Pancreas (tissue), 10 donors: ENCODE measurements at regions not wholly inside any gene's neighbourhood (a gene's known extent, or its start where the extent isn't known, plus 50 kb on each side); places are given as distances from the start of the nearest gene placed in this dataset.
A peak's percentile ranks its signal among the peaks of the same experiment; 100 is the strongest.

Experiments used
- ATAC-seq, 4 donors: fragments of 200-7000 bp; cut with Tn5 transposase; one replicate each; pipeline versions ENCODE4 v1.8.0 to v1.9.1; 2020; ENCODE audit warnings: mild to moderate bottlenecking in 4 of 4, moderate library complexity in 4 of 4
- DNase-seq, 6 donors: peaks; one replicate each; pipeline ENCODE4 v3.0.0-alpha.2; 2020
- FAIRE-seq: peaks from 2 replicates; lab custom pipeline; 2012; peaks lifted over from hg19 to GRCh38; lab: Jason Lieb, UNC
- H3K27ac ChIP-seq, 4 donors: fragments of 200-600 bp; sonication (generic); 1 replicate in 3 of 4; 2 replicates in 1 of 4; pipeline versions ENCODE4 v1.5.0 to v1.8.0; 2020
- H3K27me3 ChIP-seq, 4 donors: fragments of 200-600 bp; one replicate each; pipeline ENCODE4 v1.8.0; 2021
- H3K36me3 ChIP-seq, 3 donors: fragments of 200-600 bp; sonication (generic) in 1 of 3; one replicate each; pipeline versions ENCODE4 v1.5.0 to v1.8.0; 2020 to 2021
- H3K4me1 ChIP-seq, 3 donors: fragments of 200-600 bp; one replicate each; pipeline ENCODE4 v1.8.0; 2021
- H3K4me3 ChIP-seq, 4 donors: fragments of 200-600 bp; sonication (generic) in 2 of 4; one replicate each; pipeline versions ENCODE4 v1.5.0 to v1.8.0; 2020 to 2021
- H3K9me3 ChIP-seq, 4 donors: fragments of 200-600 bp; one replicate each; pipeline ENCODE4 v1.8.0; 2021
- WGBS, 2 donors: extraction: QIAGEN DNeasy Blood & Tissue Kit; methylation state at CpG; one replicate each; pipeline ENCODE4 v1.1.7; 2013; 5-methylcytosine and 5-hydroxymethylcytosine counted together
- intact Hi-C, 3 donors: fragments of 100-400 bp; cut with DNase I; formaldehyde crosslinking; loops; one replicate each; pipeline versions ENCODE4 v1.11.1 to v1.14.2; 2022
- TF ChIP-seq, protein P1 (sequence below), 4 donors: fragments of 200-600 bp; sonication (generic) in 3 of 4; IDR thresholded peaks; one replicate each; pipeline versions ENCODE4 v1.5.0 to v1.8.0; 2021; ENCODE audit warnings: antibody characterized with exemption in 4 of 4
- donor health status: healthy with polysubstance abuse.
- donor health status: DM: no; HTN: no; CAD: no; lungs with moderate emphysema.
- donor health status: DM: no; HTN: no; CAD: no.
- donor health status: control.
- donor health status: control.
- donor health status: Bipolar disorder and iron deficiency.
- donor health status: DM: yes; HTN: yes; CAD: no.
- donor health status: DM: no; HTN: no; CAD: no.
- donor health status: DM: no; HTN: no; CAD: no.
- donor health status: DM: yes; HTN: yes; CAD: no.

DNA sequence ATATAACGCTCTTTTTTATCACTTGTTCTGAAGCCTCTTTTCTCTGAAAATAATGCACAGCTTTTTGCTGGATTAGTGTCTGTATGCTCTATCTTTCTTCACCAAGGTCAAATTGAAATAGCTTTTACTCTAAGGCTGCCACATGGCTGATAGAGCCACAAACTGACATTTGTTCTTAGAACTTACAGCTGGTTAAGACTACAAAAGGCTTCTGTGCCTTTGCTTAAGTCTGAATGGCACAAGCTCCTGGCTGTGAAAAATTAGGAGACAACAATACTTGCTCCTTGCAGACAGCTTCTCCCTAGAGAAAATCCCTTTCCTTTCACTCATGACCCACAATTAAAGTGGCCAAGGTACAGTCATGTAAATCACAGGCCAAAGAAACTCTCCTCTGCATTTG lies 515.3 kb downstream of the DSC3 start:
- Histone ChIP-seq H3K36me3 (no peaks in the 10 kb centered on the region), H3K27ac (no peak overlapping the region), H3K4me1 (no peaks in the 10 kb centered on the region), H3K4me3 (no peak overlapping the region), H3K9me3 (no peaks in the 10 kb centered on the region), H3K27me3 (peaks cover 0 to 5% (median 0%) of the 10 kb centered on the region in 4 donors)
- no peak for DNase-seq
- intact Hi-C loops: no loop called here
- no peak for FAIRE-seq
- TF ChIP-seq, protein P1, sequence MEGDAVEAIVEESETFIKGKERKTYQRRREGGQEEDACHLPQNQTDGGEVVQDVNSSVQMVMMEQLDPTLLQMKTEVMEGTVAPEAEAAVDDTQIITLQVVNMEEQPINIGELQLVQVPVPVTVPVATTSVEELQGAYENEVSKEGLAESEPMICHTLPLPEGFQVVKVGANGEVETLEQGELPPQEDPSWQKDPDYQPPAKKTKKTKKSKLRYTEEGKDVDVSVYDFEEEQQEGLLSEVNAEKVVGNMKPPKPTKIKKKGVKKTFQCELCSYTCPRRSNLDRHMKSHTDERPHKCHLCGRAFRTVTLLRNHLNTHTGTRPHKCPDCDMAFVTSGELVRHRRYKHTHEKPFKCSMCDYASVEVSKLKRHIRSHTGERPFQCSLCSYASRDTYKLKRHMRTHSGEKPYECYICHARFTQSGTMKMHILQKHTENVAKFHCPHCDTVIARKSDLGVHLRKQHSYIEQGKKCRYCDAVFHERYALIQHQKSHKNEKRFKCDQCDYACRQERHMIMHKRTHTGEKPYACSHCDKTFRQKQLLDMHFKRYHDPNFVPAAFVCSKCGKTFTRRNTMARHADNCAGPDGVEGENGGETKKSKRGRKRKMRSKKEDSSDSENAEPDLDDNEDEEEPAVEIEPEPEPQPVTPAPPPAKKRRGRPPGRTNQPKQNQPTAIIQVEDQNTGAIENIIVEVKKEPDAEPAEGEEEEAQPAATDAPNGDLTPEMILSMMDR (IDR thresholded peaks at IDR 0.05): no peak
- WGBS, 2 donors: 19 to 33% methylated on average over 1 of the region's 1 CpG
- no peak for ATAC-seq

DNA sequence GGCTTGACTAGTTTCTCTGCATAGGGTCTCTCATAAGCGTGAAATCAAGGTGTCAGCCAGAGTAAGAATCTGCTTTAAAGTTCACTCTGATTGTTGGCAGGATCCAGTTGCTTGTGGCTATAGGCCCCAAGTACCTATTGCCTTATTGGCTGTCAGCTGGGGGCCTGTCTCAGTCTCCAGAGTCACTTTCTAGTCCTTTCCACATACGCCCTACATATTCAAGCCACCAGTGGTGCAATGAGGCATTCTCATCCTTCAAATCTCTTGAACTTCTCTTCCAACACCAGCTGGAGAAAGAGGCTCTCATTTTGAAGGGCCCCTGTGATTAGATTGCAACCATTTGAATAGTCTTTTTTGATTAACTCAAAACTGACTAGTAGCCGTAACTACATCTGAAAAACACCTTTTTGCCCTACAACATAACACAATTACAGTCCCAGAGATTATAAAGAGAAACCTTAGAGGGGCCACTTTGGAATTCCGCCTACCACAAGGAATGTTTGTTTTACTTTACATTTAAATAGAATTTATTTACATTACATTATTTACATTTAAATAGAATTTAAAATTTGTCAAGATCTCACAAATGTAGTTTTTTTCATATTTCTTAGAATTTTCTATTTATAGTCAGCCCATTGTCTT lies 520.1 kb downstream of the DSC3 start:
- intact Hi-C loops: no loop called here
- 68 to 76% methylated on average over 4 of the region's 4 CpGs for WGBS, 2 donors
- Histone ChIP-seq H3K9me3 (no peaks in the 10 kb centered on the region), H3K36me3 (no peaks in the 10 kb centered on the region), H3K27me3 (no peaks in the 10 kb centered on the region), H3K4me1 (no peaks in the 10 kb centered on the region), H3K27ac (no peak overlapping the region), H3K4me3 (no peak overlapping the region)
- FAIRE-seq: no peak
- ATAC-seq: no peak
- TF ChIP-seq, protein P1 (IDR thresholded peaks at IDR 0.05): no peak
- no peak for DNase-seq

GRCh38 chr18:30514059-30514458 lies 528.5 kb downstream of the DSC3 start:
- Histone ChIP-seq H3K27me3 (no peaks in the 10 kb centered on the region), H3K4me1 (no peaks in the 10 kb centered on the region), H3K9me3 (no peaks in the 10 kb centered on the region), H3K27ac (no peak overlapping the region), H3K4me3 (no peak overlapping the region), H3K36me3 (no peaks in the 10 kb centered on the region)
- intact Hi-C loops: no loop called here
- 31 to 33% methylated on average over 2 of the region's 2 CpGs for WGBS, 2 donors
- FAIRE-seq (no peak), ATAC-seq (no peak), DNase-seq (peak in 1 of 6 donors; percentile 14)
- TF ChIP-seq, protein P1 (IDR thresholded peaks at IDR 0.05): no peak

DNA sequence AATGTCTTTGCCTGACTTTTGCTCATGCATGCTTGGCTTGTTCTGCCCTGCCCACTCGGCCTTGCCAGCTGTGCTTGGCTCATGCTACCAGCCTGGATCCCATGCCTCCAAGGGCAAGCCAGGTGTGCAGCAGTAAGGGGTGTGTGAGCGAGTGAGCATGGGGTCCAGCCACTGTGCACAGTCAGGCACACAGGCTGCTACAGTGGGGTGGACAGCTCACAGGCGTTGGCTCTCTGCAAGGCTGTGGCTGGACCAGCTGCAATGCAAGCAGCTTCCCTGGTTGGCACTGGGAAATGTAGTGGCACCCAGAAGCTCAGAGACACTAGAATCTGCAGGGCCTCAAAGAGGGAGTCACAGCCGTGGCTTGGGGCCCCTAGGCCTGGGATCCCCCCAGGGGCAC lies 529.7 kb downstream of the DSC3 start:
- Histone ChIP-seq H3K27me3 (no peaks in the 10 kb centered on the region), H3K36me3 (no peaks in the 10 kb centered on the region), H3K4me1 (no peaks in the 10 kb centered on the region), H3K9me3 (no peaks in the 10 kb centered on the region), H3K4me3 (no peak overlapping the region), H3K27ac (no peak overlapping the region)
- no peak for ATAC-seq
- no peak for FAIRE-seq
- 50 to 63% methylated on average over 4 of the region's 4 CpGs for WGBS, 2 donors
- TF ChIP-seq, protein P1 (IDR thresholded peaks at IDR 0.05): no peak
- intact Hi-C loops: no loop called here
- DNase-seq: peak in 1 of 6 donors; percentile 39

DNA sequence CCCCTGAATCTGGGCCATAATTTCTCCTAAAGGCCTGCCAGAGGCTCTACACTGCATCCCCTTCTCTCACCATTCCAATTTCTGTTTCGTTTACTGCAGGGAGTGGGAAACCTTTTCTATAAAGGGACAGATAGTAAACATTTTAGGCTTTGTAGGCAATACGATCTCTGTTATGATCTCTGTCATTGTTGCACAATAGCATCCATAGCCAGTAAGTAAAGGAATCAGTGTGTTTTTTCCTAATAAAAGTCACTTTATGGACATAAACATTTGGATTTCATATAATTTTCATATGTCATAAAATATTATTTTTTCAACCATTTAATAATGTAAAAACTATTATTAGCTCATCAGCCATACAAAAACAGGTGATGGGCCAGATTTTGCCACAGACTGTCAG lies 531.7 kb downstream of the DSC3 start:
- intact Hi-C loops: no loop called here
- no peak for ATAC-seq
- 41 to 43% methylated on average over 2 of the region's 2 CpGs for WGBS, 2 donors
- no peak for FAIRE-seq
- Histone ChIP-seq H3K9me3 (no peaks in the 10 kb centered on the region), H3K27ac (no peak overlapping the region), H3K36me3 (no peaks in the 10 kb centered on the region), H3K4me3 (no peak overlapping the region), H3K4me1 (no peaks in the 10 kb centered on the region), H3K27me3 (no peaks in the 10 kb centered on the region)
- TF ChIP-seq, protein P1 (IDR thresholded peaks at IDR 0.05): no peak
- DNase-seq: no peak
